ENCODE measurements at regions not wholly inside any gene's neighbourhood (a gene's known extent, or its start where the extent isn't known, plus 50 kb on each side); places are given as distances from the start of the nearest gene placed in this dataset.
A peak's percentile ranks its signal among the peaks of the same experiment; 100 is the strongest.

DNA sequence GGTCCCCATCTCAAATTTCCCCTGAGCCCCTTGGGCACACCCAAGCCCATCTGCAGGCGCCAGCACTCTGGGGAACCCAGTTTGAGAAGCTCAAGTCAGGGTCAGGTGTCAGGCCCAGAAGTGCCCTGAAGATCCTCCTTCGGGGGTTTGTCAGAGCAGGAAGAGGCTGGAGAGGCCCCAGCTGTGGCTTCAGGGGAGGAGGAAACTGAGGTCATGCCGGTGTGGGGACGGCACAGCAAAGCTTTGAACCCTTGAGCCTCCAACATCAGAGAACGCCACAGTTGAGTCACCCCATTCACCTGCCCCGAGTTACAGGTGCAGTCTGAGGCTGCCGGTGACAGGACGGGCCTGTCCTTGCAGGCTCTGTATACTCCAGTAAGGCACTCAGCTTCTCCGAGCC, 140.2 kb upstream of the CIBAR2 start:
- no peak for DNase-seq
- peaks cover 4% of the 10 kb centered on the region for H3K9me3 ChIP-seq (ENCODE audit: control insufficient read depth, low read depth, low read length)
- H3K4me3 ChIP-seq (ENCODE audit: low read length): no peak overlapping the region
- H3K27me3 ChIP-seq (ENCODE audit: control insufficient read depth, insufficient read depth, low read length): no peaks in the 10 kb centered on the region
- no peak overlapping the region for H3K27ac ChIP-seq (ENCODE audit: low read length)
- no peaks in the 10 kb centered on the region for H3K4me1 ChIP-seq (ENCODE audit: control insufficient read depth, insufficient read depth, low read length)
- H3K36me3 ChIP-seq (ENCODE audit: control insufficient read depth, insufficient read depth, low read length): peaks cover 3% of the 10 kb centered on the region
- no CpG with 5 or more reads among the region's 9 CpGs for WGBS (ENCODE audit: insufficient coverage, low lambda C conversion rate)

DNA sequence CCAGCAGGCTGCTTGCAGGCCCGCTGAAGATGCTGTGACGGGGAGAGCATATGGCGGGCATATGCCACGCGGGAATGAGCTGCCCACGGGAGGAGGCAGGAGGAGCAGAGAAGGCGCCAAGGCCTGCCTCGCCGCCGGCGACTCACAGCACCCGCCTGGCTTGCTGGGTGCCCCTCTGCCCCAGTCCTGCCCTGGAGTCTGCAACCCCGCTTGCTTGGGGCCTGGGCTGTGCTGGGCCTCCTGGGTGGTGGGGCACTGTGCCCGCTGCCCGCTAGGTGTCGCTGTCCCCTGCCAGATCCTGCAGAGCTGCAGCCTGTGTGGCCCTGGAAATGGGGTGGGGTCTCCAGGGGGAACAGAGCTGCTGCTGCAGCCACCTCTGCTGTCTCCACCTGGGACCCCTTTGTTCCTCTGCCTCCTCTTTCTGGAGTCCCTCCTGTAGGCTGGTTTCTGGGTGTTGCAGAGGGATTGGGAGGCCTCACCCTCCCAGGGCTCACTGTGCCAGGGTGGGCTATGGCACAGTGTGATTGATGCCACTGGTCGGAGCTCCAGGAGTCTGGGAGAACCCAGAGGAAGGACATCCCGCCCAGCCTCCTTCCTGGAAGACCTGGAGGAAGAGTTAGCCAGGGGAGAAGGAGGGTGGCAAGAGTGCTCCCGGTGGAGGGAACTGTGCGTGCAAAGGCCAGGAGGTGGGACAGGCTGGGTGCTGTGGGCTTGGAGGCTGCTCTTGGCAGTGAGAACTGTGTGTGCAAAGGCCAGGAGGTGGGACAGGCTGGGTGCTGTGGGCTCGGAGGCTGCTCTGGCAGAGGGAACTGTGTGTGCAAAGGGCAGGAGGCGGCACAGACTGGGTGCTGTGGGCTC, 141.0 kb upstream of the CIBAR2 start:
- peaks cover 4% of the 10 kb centered on the region for H3K9me3 ChIP-seq (ENCODE audit: control insufficient read depth, low read depth, low read length)
- H3K4me3 ChIP-seq (ENCODE audit: low read length): no peak overlapping the region
- no peak overlapping the region for H3K27ac ChIP-seq (ENCODE audit: low read length)
- DNase-seq: peak in 1 of 2 donors; percentile 36
- H3K27me3 ChIP-seq (ENCODE audit: control insufficient read depth, insufficient read depth, low read length): no peaks in the 10 kb centered on the region
- peaks cover 3% of the 10 kb centered on the region for H3K36me3 ChIP-seq (ENCODE audit: control insufficient read depth, insufficient read depth, low read length)
- no CpG with 5 or more reads among the region's 22 CpGs for WGBS (ENCODE audit: insufficient coverage, low lambda C conversion rate)
- H3K4me1 ChIP-seq (ENCODE audit: control insufficient read depth, insufficient read depth, low read length): peaks cover 2% of the 10 kb centered on the region

DNA sequence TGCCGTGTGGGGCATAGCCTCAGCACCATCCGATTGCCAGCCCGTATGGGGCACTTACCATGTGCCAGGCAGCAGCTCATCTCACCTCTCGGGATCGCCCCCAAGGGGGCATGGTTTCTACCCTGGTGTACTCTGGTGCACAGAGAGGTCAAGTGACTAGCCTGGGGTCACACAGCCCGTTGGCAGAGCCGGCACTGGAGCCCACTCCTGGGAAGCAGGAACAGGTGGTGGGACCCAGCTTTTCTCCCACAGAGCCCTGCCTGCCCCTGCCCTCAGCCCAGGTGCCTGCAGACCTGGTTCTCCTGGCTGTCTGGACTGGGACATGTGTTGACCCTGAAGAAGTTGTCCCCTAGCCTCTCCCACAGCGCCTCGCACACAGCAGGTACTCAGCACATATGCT, 141.8 kb upstream of the CIBAR2 start:
- peaks cover 4% of the 10 kb centered on the region for H3K9me3 ChIP-seq (ENCODE audit: control insufficient read depth, low read depth, low read length)
- no CpG with 5 or more reads among the region's 9 CpGs for WGBS (ENCODE audit: insufficient coverage, low lambda C conversion rate)
- H3K27ac ChIP-seq (ENCODE audit: low read length): no peak overlapping the region
- DNase-seq: no peak
- H3K4me3 ChIP-seq (ENCODE audit: low read length): no peak overlapping the region
- H3K4me1 ChIP-seq (ENCODE audit: control insufficient read depth, insufficient read depth, low read length): peaks cover 8% of the 10 kb centered on the region
- H3K27me3 ChIP-seq (ENCODE audit: control insufficient read depth, insufficient read depth, low read length): no peaks in the 10 kb centered on the region
- peaks cover 3% of the 10 kb centered on the region for H3K36me3 ChIP-seq (ENCODE audit: control insufficient read depth, insufficient read depth, low read length)

DNA sequence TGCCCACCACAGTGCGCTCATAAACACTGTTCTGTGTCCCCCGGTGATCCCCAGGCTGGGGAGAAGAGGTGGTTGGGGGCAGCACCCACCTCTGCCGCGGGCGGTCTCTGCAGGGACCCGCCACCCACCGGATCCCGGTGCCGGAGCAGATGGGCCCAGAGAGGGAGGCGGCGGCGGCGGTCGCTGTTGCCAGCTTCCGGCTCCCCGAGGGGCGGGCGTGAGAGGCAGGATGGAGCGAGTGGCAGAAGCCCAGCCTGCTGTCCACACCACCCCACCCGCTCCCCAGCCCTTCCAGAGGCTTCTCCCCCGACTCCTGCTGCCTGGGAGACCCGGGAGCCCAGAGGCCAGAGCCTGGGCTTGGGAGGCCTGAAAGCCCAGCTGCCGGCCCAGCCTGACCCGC, 142.6 kb upstream of the CIBAR2 start:
- Histone ChIP-seq H3K27ac (ENCODE audit: low read length) (no peak overlapping the region), H3K36me3 (ENCODE audit: control insufficient read depth, insufficient read depth, low read length) (peaks cover 3% of the 10 kb centered on the region), H3K4me1 (ENCODE audit: control insufficient read depth, insufficient read depth, low read length) (peaks cover 8% of the 10 kb centered on the region), H3K27me3 (ENCODE audit: control insufficient read depth, insufficient read depth, low read length) (no peaks in the 10 kb centered on the region), H3K9me3 (ENCODE audit: control insufficient read depth, low read depth, low read length) (peaks cover 4% of the 10 kb centered on the region), H3K4me3 (ENCODE audit: low read length) (no peak overlapping the region)
- whole genome bisulfite sequencing (ENCODE audit: insufficient coverage, low lambda C conversion rate): no CpG with 5 or more reads among the region's 24 CpGs
- DNase-seq: no peak

DNA sequence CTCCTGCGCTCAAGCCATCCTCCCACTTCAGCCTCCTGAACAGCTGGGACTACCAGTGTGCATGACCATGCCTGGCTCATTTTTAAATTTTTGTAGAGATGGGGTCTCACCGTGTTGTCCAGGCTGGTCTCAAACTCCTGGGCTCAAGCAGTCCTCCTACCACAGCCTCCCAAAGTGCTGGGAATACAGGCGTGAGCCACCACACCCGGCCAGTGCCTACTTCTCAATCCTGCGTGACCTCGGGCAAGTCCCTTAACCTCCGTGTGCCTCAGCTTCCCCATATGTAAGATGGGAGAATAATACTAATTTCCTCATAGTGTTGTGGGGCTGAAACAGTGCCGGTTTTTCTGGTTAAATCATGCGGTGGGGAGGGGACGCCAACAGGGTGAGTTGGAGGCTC, 143.5 kb upstream of the CIBAR2 start:
- peaks cover 3% of the 10 kb centered on the region for H3K36me3 ChIP-seq (ENCODE audit: control insufficient read depth, insufficient read depth, low read length)
- DNase-seq: no peak
- WGBS (ENCODE audit: insufficient coverage, low lambda C conversion rate): no CpG with 5 or more reads among the region's 10 CpGs
- peaks cover 4% of the 10 kb centered on the region for H3K9me3 ChIP-seq (ENCODE audit: control insufficient read depth, low read depth, low read length)
- H3K4me3 ChIP-seq (ENCODE audit: low read length): no peak overlapping the region
- peaks cover 8% of the 10 kb centered on the region for H3K4me1 ChIP-seq (ENCODE audit: control insufficient read depth, insufficient read depth, low read length)
- H3K27me3 ChIP-seq (ENCODE audit: control insufficient read depth, insufficient read depth, low read length): no peaks in the 10 kb centered on the region
- H3K27ac ChIP-seq (ENCODE audit: low read length): no peak overlapping the region

GRCh38 chr16:85256190-85256739, 144.0 kb upstream of the CIBAR2 start:
- Histone ChIP-seq H3K36me3 (ENCODE audit: control insufficient read depth, insufficient read depth, low read length) (no peaks in the 10 kb centered on the region), H3K27ac (ENCODE audit: low read length) (no peak overlapping the region)

GRCh38 chr16:85257483-85257882, 145.2 kb upstream of the CIBAR2 start:
- no peak overlapping the region for H3K4me3 ChIP-seq (ENCODE audit: low read length)
- no peaks in the 10 kb centered on the region for H3K27me3 ChIP-seq (ENCODE audit: control insufficient read depth, insufficient read depth, low read length)
- H3K4me1 ChIP-seq (ENCODE audit: control insufficient read depth, insufficient read depth, low read length): peaks cover 8% of the 10 kb centered on the region
- no peaks in the 10 kb centered on the region for H3K9me3 ChIP-seq (ENCODE audit: control insufficient read depth, low read depth, low read length)
- H3K27ac ChIP-seq (ENCODE audit: low read length): no peak overlapping the region
- no peaks in the 10 kb centered on the region for H3K36me3 ChIP-seq (ENCODE audit: control insufficient read depth, insufficient read depth, low read length)
- WGBS (ENCODE audit: insufficient coverage, low lambda C conversion rate): 100% methylated on average over 2 of the region's 8 CpGs
- no peak for DNase-seq

More at GRCh38 chr16:85256190-85256739, 144.0 kb upstream of the CIBAR2 start:
- no peaks in the 10 kb centered on the region for H3K27me3 ChIP-seq (ENCODE audit: control insufficient read depth, insufficient read depth, low read length)
- H3K9me3 ChIP-seq (ENCODE audit: control insufficient read depth, low read depth, low read length): peaks cover 2% of the 10 kb centered on the region
- H3K4me1 ChIP-seq (ENCODE audit: control insufficient read depth, insufficient read depth, low read length): peaks cover 8% of the 10 kb centered on the region
- DNase-seq: no peak
- H3K4me3 ChIP-seq (ENCODE audit: low read length): no peak overlapping the region
- WGBS (ENCODE audit: insufficient coverage, low lambda C conversion rate): no CpG with 5 or more reads among the region's 18 CpGs

DNA sequence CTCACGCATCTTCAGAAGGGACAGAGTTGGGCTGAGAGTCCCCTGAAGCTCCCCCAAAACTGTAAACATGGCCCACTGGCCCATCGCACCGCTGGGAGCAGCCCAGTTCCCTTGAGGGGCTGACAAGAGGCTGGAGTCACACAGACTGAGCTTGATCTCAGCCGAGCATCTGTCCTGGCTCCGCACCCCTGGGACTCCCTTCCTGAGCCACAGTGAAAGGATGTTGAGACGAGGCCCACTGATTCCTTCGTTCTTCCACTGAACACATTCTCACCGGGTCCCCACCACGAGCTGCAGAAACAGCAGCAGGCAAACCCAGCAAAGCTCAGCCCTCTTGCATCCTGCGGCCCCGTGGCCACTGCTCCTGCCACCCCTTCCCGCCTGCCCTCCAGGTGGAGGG, 145.9 kb upstream of the CIBAR2 start:
- DNase-seq: no peak
- Histone ChIP-seq H3K27ac (ENCODE audit: low read length) (no peak overlapping the region), H3K4me3 (ENCODE audit: low read length) (no peak overlapping the region), H3K36me3 (ENCODE audit: control insufficient read depth, insufficient read depth, low read length) (peaks cover 2% of the 10 kb centered on the region), H3K9me3 (ENCODE audit: control insufficient read depth, low read depth, low read length) (no peaks in the 10 kb centered on the region), H3K4me1 (ENCODE audit: control insufficient read depth, insufficient read depth, low read length) (peaks cover 8% of the 10 kb centered on the region), H3K27me3 (ENCODE audit: control insufficient read depth, insufficient read depth, low read length) (no peaks in the 10 kb centered on the region)
- WGBS (ENCODE audit: insufficient coverage, low lambda C conversion rate): no CpG with 5 or more reads among the region's 12 CpGs

DNA sequence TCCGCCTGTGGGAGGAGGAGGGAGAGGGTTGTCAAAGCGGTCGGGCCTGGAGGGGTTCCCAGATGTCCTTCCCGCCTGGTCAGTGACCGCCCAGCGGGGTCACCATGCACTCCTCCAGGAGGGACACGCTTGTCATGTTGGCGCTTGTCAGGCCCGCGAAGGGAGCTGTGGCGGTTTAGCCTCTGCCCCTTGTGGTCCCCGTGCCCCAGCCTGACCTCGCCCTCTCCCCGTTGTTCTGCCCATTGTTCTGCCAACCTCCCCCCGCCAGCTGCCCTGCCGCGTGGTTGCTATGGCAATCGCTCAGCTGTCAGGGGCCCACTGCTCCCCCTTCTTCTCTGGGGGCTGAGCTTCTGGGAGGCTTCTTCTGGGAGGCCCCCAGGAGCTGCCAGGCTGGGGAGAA, 146.4 kb upstream of the CIBAR2 start:
- no CpG with 5 or more reads among the region's 18 CpGs for WGBS (ENCODE audit: insufficient coverage, low lambda C conversion rate)

GRCh38 chr16:85259115-85259831, 147.0 kb upstream of the CIBAR2 start:
- Histone ChIP-seq H3K9me3 (ENCODE audit: control insufficient read depth, low read depth, low read length) (no peaks in the 10 kb centered on the region), H3K27ac (ENCODE audit: low read length) (no peak overlapping the region), H3K4me3 (ENCODE audit: low read length) (no peak overlapping the region), H3K36me3 (ENCODE audit: control insufficient read depth, insufficient read depth, low read length) (peaks cover 2% of the 10 kb centered on the region), H3K27me3 (ENCODE audit: control insufficient read depth, insufficient read depth, low read length) (no peaks in the 10 kb centered on the region), H3K4me1 (ENCODE audit: control insufficient read depth, insufficient read depth, low read length) (peaks cover 8% of the 10 kb centered on the region)
- no CpG with 5 or more reads among the region's 19 CpGs for WGBS (ENCODE audit: insufficient coverage, low lambda C conversion rate)
- no peak for DNase-seq

More for the DNA sequence above, 146.4 kb upstream of the CIBAR2 start:
- H3K4me1 ChIP-seq (ENCODE audit: control insufficient read depth, insufficient read depth, low read length): peaks cover 8% of the 10 kb centered on the region
- no peaks in the 10 kb centered on the region for H3K27me3 ChIP-seq (ENCODE audit: control insufficient read depth, insufficient read depth, low read length)
- no peaks in the 10 kb centered on the region for H3K9me3 ChIP-seq (ENCODE audit: control insufficient read depth, low read depth, low read length)
- H3K27ac ChIP-seq (ENCODE audit: low read length): no peak overlapping the region
- no peak overlapping the region for H3K4me3 ChIP-seq (ENCODE audit: low read length)
- DNase-seq: no peak
- H3K36me3 ChIP-seq (ENCODE audit: control insufficient read depth, insufficient read depth, low read length): peaks cover 2% of the 10 kb centered on the region
